Astrocyte (in vitro differentiated cells and primary cell): ENCODE measurements at regions not wholly inside any gene's neighbourhood (a gene's known extent, or its start where the extent isn't known, plus 50 kb on each side); places are given as distances from the start of the nearest gene placed in this dataset.
"Not testable (repeated sequence)": the region's sequence is repeated elsewhere in the genome, so short reads cannot be mapped to it uniquely, and the experiment has no call there.

Source experiments
- DNase-seq: peaks from one replicate; pipeline ENCODE4 v3.0.0-alpha.2; 2010; ENCODE audit warnings: low read depth
- FAIRE-seq: peaks from 2 replicates; lab custom pipeline; 2011; peaks lifted over from hg19 to GRCh38; lab: Jason Lieb, UNC
- H2AFZ ChIP-seq: 2 replicates; pipeline ENCODE4 v1.6.0; 2012; ENCODE audit warnings: low read depth, low read length, inconsistent platforms
- H3K27ac ChIP-seq: 2 replicates; pipeline ENCODE4 v1.5.1; 2011; ENCODE audit warnings: low read depth, low read length, inconsistent platforms
- H3K27me3 ChIP-seq: 2 replicates; pipeline ENCODE4 v1.6.0; 2011; ENCODE audit warnings: low read length, inconsistent platforms; ENCODE audit not compliant: insufficient read depth
- H3K36me3 ChIP-seq: 2 replicates; pipeline ENCODE4 v1.5.1; 2011; ENCODE audit warnings: low read length, inconsistent platforms; ENCODE audit not compliant: insufficient read depth
- H3K4me1 ChIP-seq: 2 replicates; pipeline ENCODE4 v1.5.1; 2011; ENCODE audit warnings: low read length, inconsistent platforms; ENCODE audit not compliant: insufficient read depth
- H3K4me2 ChIP-seq: 2 replicates; pipeline ENCODE4 v1.6.0; 2012; ENCODE audit warnings: low read length, inconsistent platforms
- H3K4me3 ChIP-seq: 2 replicates; pipeline ENCODE4 v1.5.1; 2011; ENCODE audit warnings: low read depth, mild to moderate bottlenecking, low read length, inconsistent platforms; ENCODE audit not compliant: insufficient read depth
- H3K79me2 ChIP-seq: 2 replicates; pipeline ENCODE4 v1.6.0; 2012; ENCODE audit warnings: mild to moderate bottlenecking, low read length, inconsistent platforms; ENCODE audit not compliant: insufficient read depth
- H3K9ac ChIP-seq: 2 replicates; pipeline ENCODE4 v1.6.0; 2012; ENCODE audit warnings: mild to moderate bottlenecking, low read length, inconsistent platforms
- H3K9me3 ChIP-seq: 2 replicates; pipeline ENCODE4 v1.5.1; 2012; ENCODE audit warnings: low read depth, mild to moderate bottlenecking, low read length, inconsistent platforms; ENCODE audit not compliant: insufficient read depth
- H4K20me1 ChIP-seq: 2 replicates; pipeline ENCODE4 v1.6.0; 2012; ENCODE audit warnings: low read length, inconsistent platforms; ENCODE audit not compliant: insufficient read depth
- H3K27ac Mint-ChIP-seq: one replicate; pipeline ENCODE4 v1.8.0; 2021; ENCODE audit warnings: mild to moderate bottlenecking, mixed read lengths; ENCODE audit not compliant: unreplicated experiment
- H3K27me3 Mint-ChIP-seq: one replicate; pipeline ENCODE4 v1.8.0; 2021; ENCODE audit warnings: low read depth, mixed read lengths; ENCODE audit not compliant: unreplicated experiment
- H3K36me3 Mint-ChIP-seq: one replicate; pipeline ENCODE4 v1.8.0; 2021; ENCODE audit warnings: low read depth, mixed read lengths; ENCODE audit not compliant: unreplicated experiment
- H3K4me1 Mint-ChIP-seq: one replicate; pipeline ENCODE4 v1.8.0; 2021; ENCODE audit warnings: low read depth, mixed read lengths; ENCODE audit not compliant: unreplicated experiment
- H3K4me3 Mint-ChIP-seq: one replicate; pipeline ENCODE4 v1.8.0; 2021; ENCODE audit warnings: mild to moderate bottlenecking, moderate library complexity, mixed read lengths; ENCODE audit not compliant: unreplicated experiment
- H3K9me3 Mint-ChIP-seq: one replicate; pipeline ENCODE4 v1.8.0; 2021; ENCODE audit warnings: mild to moderate bottlenecking, mixed read lengths; ENCODE audit not compliant: unreplicated experiment
- CTCF ChIP-seq: IDR thresholded peaks from 2 replicates; pipeline ENCODE4 v1.5.1; 2011; ENCODE audit warnings: low read depth, mild to moderate bottlenecking, inconsistent platforms, low read length, moderate library complexity; ENCODE audit not compliant: insufficient read depth
- EZH2 ChIP-seq: IDR thresholded peaks from 2 replicates; pipeline ENCODE4 v1.6.1; 2012; ENCODE audit warnings: mild to moderate bottlenecking, low read length, inconsistent platforms; ENCODE audit not compliant: insufficient read depth

- no peaks in the 10 kb centered on the region for H3K36me3 ChIP-seq
- H3K27ac ChIP-seq: no peak overlapping the region
- H3K79me2 ChIP-seq: no peaks in the 10 kb centered on the region
- H2AFZ ChIP-seq: no peak overlapping the region
- Mint-ChIP-seq H3K27ac (no peak overlapping the region), H3K36me3 (no peaks in the 10 kb centered on the region), H3K4me1 (no peaks in the 10 kb centered on the region), H3K9me3 (peaks cover 9% of the 10 kb centered on the region), H3K4me3 (no peak overlapping the region), H3K27me3 (no peaks in the 10 kb centered on the region)
- no peaks in the 10 kb centered on the region for H4K20me1 ChIP-seq
- no peak for TF ChIP-seq EZH2
- TF ChIP-seq CTCF: no peak
- H3K9ac ChIP-seq: no peak overlapping the region
- H3K27me3 ChIP-seq: no peaks in the 10 kb centered on the region
- DNase-seq: no peak
- no peaks in the 10 kb centered on the region for H3K9me3 ChIP-seq
- H3K4me3 ChIP-seq: no peak overlapping the region
- H3K4me2 ChIP-seq: no peak overlapping the region
- no peak for FAIRE-seq
- no peaks in the 10 kb centered on the region for H3K4me1 ChIP-seq
Observed at GRCh38 chr20:29472606-29473005, 1784.9 kb upstream of the DEFB115 start.

GRCh38 chr20:29492840-29493239 lies 1764.6 kb upstream of the DEFB115 start:
- H2AFZ ChIP-seq, H4K20me1 ChIP-seq, H3K27ac ChIP-seq, H3K4me1 Mint-ChIP-seq, H3K4me3 ChIP-seq, H3K36me3 Mint-ChIP-seq, H3K9ac ChIP-seq, FAIRE-seq, H3K79me2 ChIP-seq, H3K27me3 ChIP-seq, H3K27me3 Mint-ChIP-seq, H3K36me3 ChIP-seq, H3K4me2 ChIP-seq, H3K9me3 Mint-ChIP-seq, DNase-seq, H3K4me1 ChIP-seq, H3K9me3 ChIP-seq, H3K4me3 Mint-ChIP-seq, H3K27ac Mint-ChIP-seq: not testable (repeated sequence)

GRCh38 chr20:29496767-29497166 lies 1760.7 kb upstream of the DEFB115 start:
- H3K4me2 ChIP-seq, H3K79me2 ChIP-seq, H3K4me1 Mint-ChIP-seq, H3K4me3 Mint-ChIP-seq, H3K4me1 ChIP-seq, H3K9me3 ChIP-seq, DNase-seq, H3K27ac ChIP-seq, H4K20me1 ChIP-seq, H3K27ac Mint-ChIP-seq, H3K27me3 Mint-ChIP-seq, H3K36me3 ChIP-seq, H3K36me3 Mint-ChIP-seq, H3K27me3 ChIP-seq, H2AFZ ChIP-seq, FAIRE-seq, H3K9me3 Mint-ChIP-seq, H3K9ac ChIP-seq, H3K4me3 ChIP-seq: not testable (repeated sequence)

GRCh38 chr20:29497261-29497671 lies 1760.2 kb upstream of the DEFB115 start:
- H2AFZ ChIP-seq: no peak overlapping the region
- no peak overlapping the region for H3K4me3 ChIP-seq
- no peak for DNase-seq
- no peaks in the 10 kb centered on the region for H3K36me3 Mint-ChIP-seq
- H3K9me3 Mint-ChIP-seq: peaks cover 8% of the 10 kb centered on the region
- H3K4me1 ChIP-seq: no peaks in the 10 kb centered on the region
- no peaks in the 10 kb centered on the region for H3K27me3 ChIP-seq
- peaks cover 3% of the 10 kb centered on the region for H3K9me3 ChIP-seq
- no peak for TF ChIP-seq EZH2
- no peak for TF ChIP-seq CTCF
- H3K27ac Mint-ChIP-seq: no peak overlapping the region
- no peaks in the 10 kb centered on the region for H3K27me3 Mint-ChIP-seq
- no peak overlapping the region for H3K9ac ChIP-seq
- FAIRE-seq: no peak
- no peak overlapping the region for H3K4me2 ChIP-seq
- H3K4me1 Mint-ChIP-seq: no peaks in the 10 kb centered on the region
- no peaks in the 10 kb centered on the region for H3K79me2 ChIP-seq
- no peaks in the 10 kb centered on the region for H3K36me3 ChIP-seq
- no peak overlapping the region for H3K27ac ChIP-seq
- no peaks in the 10 kb centered on the region for H4K20me1 ChIP-seq
- no peak overlapping the region for H3K4me3 Mint-ChIP-seq

- not testable (repeated sequence) for H3K27ac Mint-ChIP-seq, H3K4me3 ChIP-seq, H3K4me1 Mint-ChIP-seq, H3K9ac ChIP-seq, H3K9me3 Mint-ChIP-seq, H3K27ac ChIP-seq, H3K79me2 ChIP-seq, H3K27me3 Mint-ChIP-seq, H3K36me3 ChIP-seq, H3K4me1 ChIP-seq, FAIRE-seq, H3K36me3 Mint-ChIP-seq, H2AFZ ChIP-seq, H3K27me3 ChIP-seq, H3K4me3 Mint-ChIP-seq, H3K9me3 ChIP-seq, DNase-seq, H4K20me1 ChIP-seq, H3K4me2 ChIP-seq
Observed at GRCh38 chr20:29497684-29498083, 1759.8 kb upstream of the DEFB115 start.
